Keratinocyte (primary cell): ENCODE measurements at regions not wholly inside any gene's neighbourhood (a gene's known extent, or its start where the extent isn't known, plus 50 kb on each side); places are given as distances from the start of the nearest gene placed in this dataset.

ENCODE experiments used
- CTCF ChIP-seq, 3 experiments: IDR thresholded peaks in 1 of 3; conservative IDR thresholded peaks in 1 of 3; optimal IDR thresholded peaks in 1 of 3; 2 replicates in 2 of 3; 3 replicates in 1 of 3; pipeline versions ENCODE3 to v1.5.1; 2011; ENCODE audit warnings: low read length in 3 of 3, mild to moderate bottlenecking in 3 of 3, moderate library complexity in 2 of 3, control low read depth in 1 of 3, inconsistent platforms in 1 of 3; ENCODE audit not compliant: insufficient read depth in 2 of 3; ENCODE audit errors: extremely low read depth in 1 of 3
- EZH2 ChIP-seq: IDR thresholded peaks from one replicate; pipeline ENCODE4 v1.6.1; 2012; ENCODE audit warnings: inconsistent platforms, mild to moderate bottlenecking, low read length, moderate library complexity

DNA sequence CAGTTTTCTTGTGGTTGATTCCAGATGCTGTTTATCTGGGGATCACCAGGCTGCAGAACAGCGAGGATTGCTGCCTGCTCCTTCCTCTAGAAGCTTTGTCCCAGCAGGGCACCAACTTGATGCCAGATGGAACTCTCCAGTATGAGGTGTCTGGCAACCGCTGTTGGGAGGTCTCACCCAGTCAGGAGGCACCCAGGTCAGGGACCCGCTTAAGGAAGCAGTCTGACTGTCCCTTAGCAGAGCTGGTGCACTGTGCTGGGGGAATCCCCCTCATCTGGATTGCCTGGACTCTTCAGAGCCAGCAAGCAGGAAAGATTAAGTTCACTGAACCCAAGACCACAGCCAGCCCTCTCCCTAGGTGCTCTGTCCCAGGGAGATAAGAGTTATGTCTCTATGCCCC lies 1165.2 kb downstream of the FSCB start:
- TF ChIP-seq CTCF (optimal IDR thresholded peaks at IDR 0.05 in 1 of 3, IDR thresholded peaks at IDR 0.05 in 1 of 3, conservative IDR thresholded peaks at IDR 0.05 in 1 of 3; ENCODE audit: extremely low read depth in 1 of 3, insufficient read depth in 2 of 3, low read length in 3 of 3): no peak
- no peak for TF ChIP-seq EZH2
